T1000 (cell line): ENCODE measurements at regions not wholly inside any gene's neighbourhood (a gene's known extent, or its start where the extent isn't known, plus 50 kb on each side); places are given as distances from the start of the nearest gene placed in this dataset.
"Not testable (repeated sequence)": the region's sequence is repeated elsewhere in the genome, so short reads cannot be mapped to it uniquely, and the experiment has no call there.

ENCODE experiments used
- DNase-seq: peaks from one replicate; lab custom pipeline; 2025; ENCODE audit warnings: mixed read lengths; lab: John Stamatoyannopoulos, UW

DNA sequence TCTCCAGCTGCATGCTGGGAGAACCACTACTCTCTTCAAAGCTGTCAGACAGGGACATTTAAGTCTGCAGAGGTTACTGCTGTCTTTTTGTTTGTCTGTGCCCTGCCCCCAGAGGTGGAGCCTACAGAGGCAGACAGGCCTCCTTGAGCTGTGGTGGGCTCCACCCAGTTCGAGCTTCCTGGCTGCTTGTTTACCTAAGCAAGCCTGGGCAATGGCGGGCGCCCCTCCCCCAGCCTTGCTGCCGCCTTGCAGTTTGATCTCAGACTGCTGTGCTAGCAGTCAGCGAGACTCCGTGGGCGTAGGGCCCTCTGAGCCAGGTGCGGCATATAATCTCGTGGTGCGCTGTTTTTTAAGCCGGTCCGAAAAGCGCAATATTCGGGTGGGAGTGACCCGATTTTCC, 215.0 kb downstream of the STIM2 start:
- not testable (repeated sequence) for DNase-seq

DNA sequence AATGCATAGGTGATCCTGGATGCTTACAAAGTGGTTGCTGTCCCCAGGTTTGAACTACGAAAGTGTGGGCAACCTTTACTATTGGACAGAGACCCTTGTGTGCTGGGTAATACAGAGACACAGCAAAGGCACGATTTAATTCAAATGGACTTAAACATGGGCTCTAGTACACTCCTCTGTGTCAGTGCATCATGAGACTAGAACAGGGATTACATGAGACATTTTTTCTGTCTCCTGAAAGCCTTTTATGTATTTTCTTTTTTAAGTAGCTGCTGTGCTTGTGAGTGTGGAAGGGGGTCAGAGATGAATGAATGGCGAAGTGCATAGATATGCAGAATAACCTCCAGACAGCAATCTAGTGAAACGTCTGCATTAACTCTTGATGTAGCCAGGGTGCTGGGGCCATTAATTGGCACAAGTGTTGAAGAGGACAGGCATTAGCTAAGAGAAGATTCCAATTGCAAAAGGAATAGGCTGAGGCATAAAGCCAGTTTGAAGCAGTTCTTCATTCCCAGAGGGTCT, 218.4 kb downstream of the STIM2 start:
- no peak for DNase-seq

DNA sequence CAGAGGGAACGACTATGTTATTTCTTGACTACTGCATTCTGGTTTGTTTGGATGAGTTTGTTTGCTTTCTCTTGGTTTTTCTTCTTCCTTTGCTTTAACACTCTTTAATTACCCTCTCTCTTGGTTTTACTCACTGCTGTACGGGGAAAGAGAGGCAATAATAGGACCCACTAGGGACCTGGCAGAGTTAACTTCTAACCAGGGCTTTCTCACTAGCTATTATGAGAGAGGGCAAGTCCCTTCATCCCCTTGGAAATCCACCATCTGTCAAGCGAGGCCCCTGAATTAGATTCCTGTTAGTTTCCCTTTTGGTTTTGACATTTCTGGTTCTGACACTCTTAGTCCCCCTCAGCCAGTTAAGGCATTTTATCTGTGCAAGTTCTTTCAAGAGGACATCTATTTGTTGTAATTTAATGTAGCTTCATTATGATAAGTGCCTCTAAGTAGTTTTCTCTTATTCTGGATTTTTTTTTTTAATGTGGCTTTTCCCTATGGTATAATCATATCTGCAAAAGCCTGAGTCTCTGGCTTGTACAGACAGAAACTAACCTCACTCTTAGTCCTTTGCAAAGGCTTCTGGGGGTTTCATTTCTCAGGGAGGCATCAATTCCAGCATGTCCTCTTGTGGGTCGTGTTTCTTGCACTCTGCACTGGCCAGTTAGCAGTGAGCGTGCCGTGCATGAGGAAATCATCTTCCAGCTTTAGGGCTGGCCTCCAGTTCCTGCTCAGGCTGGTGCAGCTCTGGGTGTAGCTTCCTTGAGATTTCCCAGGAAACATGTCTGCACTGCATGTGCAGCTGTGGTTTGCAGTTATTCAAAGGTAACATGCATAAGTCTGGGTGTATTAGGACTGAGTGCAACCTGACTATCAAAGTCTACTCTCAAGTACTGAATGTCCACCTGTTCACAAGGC, 221.3 kb downstream of the STIM2 start:
- no peak for DNase-seq

DNA sequence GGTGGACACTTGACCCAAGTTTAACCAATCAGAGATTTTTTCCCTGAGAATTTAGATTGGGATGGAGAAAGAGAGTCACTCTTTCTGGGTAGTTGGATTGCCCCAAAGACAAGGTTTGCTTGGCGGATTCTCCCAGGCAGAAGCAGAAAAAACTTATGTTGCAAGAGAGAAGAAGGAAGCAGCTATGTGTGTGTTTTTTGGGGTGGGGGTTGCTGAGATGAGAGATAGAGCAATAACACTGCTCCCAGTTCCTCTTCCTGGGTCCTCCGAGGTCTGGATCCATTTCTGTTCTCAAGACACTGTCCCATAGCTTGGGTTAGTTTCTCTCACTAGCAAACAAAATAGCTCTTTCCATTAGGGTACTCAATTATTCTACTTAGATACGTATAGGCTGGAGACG, 222.1 kb downstream of the STIM2 start:
- DNase-seq = no peak

DNA sequence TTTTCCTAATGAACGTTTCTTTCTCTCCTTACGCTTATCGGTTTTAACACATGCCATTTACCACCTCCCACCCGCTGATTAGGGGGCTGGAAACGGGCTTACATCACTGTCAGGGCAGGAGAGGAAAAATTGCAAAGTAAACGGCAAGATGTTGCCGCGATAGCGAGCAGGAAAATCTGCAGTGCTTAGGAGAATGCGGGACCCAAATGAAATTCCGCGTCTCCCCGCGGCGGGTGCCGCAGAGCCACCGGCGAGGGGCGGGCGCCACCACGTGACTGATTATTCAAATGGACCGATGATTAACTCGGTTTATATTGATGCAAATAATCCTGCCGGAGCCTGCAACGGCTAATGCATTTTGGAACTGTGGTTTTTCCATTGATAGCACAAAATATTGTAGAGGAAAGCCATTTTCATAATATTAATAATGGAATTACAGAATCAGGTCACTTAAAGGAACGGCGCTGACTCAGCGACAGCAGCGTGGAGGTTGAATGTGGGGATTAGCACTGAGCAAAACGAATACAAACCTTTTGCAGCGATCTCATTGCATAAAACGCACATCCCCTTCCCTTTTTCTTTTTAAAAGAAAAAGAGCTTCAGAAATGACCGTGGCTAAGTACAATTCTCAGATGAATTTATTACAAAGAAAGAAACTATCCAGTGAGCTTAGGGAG, 224.2 kb downstream of the STIM2 start:
- no peak for DNase-seq

DNA sequence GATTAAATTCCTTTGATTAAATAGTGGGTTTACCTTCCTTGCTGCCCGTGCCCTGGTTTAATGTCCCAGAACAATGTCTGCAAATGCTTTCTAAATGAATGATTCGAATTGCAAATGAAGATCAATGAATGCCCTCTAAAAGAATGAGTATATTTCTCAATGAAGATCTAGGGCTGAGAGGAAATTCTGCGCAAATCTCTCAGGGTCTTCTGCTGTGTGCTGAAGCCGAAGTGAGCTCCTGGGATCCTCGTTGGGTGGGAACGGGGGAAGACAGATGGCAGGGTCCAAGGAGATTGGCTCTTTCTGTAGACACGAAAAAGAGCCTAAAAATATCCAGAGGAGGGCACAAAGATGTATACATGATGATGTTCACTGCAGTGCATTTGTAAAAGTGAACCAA, 224.8 kb downstream of the STIM2 start:
- DNase-seq = no peak

DNA sequence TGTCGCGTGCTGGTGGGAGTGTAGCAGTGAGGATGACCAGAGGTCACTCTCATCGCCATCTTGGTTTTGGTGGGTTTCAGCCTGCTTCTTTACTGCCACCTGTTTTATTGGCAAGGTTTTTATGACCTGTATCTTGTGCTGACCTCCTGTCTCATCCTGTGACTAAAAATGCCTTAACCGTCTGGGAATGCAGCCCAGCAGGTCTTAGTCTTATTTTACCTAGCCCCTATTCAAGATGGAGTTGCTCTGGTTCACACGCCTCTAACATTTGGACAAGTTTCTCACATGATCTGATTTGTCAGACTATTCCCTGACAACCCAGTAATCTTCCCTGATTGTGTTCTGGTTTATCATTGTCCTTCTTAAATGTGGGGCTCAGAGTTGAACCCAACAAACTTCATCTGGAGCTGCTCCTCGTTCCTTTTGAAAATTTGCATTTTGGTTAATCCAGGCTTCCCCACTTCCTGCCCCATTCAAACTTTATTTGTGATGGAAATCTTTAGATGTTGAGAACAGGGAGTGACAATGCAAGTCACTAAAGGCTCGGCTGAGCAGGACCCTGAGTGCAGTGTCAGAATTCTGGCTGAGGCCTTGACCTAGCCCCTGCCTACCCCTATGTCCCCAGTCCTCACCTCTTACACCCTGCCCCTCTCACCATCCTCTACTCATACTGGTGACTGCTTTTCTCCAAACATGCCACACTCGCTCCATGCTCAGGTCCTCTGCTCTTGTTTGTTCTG, 226.8 kb downstream of the STIM2 start:
- DNase-seq = no peak

DNA sequence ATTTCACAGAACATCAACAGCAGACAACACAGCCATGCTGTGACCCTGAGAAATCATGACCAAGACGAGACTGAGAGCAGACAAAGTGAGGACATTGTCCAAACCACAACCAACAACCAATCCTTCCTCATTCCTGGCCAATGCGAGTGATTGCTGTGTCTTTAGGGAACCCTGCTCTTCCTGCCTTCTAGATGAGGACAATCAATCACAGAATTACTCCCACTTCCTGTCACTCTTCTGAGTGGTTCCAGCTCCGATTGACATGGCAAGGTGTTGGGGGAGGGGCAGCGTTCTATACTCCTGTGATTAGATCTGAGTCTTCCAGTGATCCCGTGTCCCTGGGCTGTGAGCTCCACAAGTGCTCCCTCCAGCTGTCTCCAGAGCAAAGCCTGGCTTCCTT, 227.8 kb downstream of the STIM2 start:
- DNase-seq = no peak

DNA sequence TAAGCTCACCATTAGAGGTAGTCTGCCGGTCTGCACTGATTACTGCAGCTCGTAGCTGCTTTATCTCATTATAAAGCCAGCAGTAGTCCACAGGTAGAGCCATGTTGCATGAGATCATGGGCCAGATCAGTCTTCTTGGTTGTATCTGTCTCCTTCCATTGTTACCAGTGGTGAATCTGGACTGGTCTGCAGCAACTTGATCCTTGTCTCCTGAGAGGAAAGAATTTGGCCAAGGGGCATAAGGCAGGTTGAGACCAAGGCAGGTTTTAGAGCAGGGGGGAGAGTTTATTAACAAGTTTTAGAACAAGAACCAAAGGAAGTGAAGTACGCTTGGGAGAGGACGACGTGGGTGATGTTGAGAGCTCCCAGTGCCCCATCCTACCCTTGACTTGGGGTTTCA, 228.5 kb downstream of the STIM2 start:
- DNase-seq = no peak

DNA sequence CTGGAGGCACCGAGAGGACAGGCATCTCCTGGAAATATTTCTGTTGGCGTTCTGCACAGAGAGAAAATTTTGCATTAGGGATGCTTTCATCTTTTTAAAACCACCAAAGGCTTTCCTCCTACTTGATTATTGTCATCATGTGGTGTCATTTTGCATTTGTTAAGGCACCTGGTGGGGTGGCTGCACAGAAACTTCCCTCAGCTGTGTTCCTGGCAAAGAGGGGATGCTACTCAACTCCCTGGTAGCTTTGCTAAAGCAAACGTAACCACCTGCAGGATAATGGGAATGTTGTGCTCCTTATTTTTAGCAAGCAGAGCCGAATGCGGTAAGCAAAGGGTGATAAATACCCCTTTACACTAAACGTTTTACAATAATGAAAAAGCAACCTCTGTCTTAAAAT, 229.8 kb downstream of the STIM2 start:
- DNase-seq = no peak

DNA sequence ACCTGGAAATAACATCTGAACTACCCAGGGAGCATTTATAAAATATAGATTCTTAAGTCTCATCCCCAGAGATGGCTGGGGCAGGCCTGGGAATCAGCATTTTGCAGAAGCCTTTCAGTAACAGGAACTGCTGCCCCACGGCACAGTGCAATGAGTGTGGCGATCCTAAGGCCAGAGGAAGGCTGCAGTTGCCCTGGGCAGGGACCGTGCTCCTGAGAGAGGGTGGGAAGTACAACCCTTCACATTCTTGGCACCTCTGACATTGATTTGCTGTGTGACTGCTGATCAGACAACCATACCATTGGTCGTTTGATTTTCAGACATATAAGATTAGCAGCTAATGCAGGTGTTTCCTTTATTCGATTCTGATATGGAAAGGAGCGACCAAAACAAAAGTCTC, 233.6 kb downstream of the STIM2 start:
- no peak for DNase-seq

DNA sequence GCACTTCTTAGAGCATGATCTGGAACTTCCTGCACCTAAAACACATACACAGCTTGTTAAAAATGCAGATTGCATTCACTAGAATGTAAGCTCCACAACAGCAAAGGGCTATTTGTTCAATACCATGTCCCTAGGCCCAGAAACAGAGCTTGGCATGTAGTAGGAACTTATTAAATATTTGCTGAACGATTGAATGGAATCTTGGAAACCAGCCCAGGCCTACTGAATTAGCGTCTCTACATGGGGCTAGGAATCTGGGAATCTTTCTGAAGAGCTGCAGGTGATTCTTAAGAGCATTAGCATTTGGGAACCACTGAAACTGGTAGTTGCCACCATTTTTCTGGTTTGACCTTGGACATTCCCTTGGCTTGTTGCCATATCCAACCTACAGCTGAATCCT, 234.1 kb downstream of the STIM2 start:
- DNase-seq = no peak

DNA sequence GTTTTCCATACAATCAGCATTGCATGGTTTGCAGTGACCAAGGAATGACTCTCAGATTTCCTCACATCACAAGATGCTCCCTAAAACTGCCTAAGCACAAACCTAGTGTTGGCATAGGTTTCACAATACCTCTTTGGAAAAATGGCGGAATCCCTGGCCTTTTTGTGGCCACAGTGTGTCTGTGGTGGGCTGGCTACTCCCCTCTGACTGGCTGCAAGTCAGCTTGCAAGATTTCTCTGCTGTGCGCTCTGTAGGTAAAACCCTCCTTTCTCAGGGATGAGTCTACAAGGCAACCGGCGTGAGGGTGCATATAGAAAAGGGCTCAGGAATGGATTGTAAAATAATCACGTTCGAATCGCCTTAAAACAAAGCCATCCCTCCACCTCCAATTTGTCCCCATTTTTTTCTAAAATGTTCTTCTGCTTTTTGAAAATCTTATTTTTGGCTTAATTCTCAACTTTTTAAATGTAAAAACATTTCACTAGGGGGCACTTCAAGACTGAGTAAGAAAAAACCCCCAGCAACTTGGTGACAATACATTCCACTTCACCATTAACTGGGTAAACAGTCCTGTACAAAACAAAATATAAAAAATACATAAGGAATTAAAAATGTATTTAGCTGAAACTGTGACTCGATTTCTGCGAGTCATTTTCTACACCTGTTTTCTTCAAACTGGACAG, 235.6 kb downstream of the STIM2 start:
- no peak for DNase-seq

DNA sequence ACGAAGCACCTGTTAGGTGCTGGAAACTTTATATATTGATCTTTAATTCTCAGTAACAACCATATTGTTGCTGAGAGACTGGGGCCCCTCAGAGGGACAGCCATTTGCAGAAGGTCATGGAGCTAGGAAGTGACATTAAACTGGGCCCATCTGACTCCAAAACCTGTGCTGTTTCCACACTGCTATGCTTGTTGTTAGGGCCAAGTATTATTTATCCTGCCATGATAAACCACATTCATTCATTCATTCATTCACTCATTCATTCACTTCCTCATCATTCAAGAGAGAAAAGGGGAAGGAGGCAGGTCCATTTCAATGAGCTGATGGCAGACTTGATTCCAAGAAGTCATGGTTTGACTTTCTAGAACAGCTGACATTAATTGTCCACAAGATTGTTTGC, 237.4 kb downstream of the STIM2 start:
- DNase-seq = no peak

DNA sequence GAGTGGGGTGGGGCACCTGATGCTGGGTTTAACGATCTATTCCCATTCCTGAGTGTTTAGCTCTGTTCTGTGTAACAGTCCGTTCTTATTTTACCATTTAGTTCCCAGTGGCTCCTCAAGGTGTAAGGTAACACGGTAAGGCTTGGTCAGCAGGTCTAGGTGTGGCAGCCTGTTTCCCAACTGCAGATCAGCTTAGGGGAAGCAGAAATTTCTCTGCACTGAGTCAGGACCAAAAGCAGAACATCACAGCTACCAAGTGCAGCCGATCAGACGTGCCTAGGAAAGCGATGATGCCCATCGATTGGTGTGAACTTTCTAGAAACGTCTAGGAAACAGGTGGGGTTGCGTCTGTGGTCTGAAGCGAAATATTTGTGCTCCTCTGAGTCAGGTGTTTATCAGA, 240.1 kb downstream of the STIM2 start:
- no peak for DNase-seq

DNA sequence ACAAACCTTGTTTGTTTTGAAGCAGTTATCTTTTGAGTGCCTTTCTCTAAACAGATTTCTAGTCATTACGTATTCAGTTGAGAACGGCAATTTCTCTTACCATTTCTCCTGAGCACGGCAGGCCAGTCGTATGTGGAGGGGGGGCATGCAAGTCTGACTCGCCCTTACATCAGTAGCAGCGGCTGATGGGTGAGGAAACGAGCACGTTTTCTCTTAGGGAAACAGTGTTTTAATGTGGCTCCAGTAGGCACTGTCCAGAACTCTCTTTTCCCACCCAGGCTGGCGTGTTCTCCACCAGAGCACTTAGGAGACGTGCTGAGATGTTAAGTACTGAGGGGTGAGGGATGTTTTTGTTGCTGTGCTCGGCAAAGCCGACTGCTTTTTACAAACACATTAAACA, 240.5 kb downstream of the STIM2 start:
- DNase-seq = no peak

DNA sequence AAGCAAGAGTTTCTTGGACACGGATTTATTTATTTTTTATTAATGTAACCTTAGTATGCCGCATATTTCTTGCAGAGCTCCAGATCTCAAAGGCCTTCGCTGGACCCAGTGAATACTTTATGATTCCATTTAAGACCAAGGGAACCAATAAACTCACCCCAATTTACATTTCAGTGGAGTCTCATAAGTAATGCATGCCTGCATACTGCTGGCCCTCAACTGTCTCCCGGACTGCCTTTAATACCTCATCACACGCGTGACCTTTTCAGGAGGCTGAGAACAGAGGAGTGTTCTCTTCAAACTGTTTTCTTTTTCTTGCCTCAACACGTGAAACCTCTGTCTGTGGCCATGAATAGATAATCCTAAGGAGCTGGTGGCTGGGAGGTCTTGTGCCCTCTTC, 240.9 kb downstream of the STIM2 start:
- DNase-seq = no peak

DNA sequence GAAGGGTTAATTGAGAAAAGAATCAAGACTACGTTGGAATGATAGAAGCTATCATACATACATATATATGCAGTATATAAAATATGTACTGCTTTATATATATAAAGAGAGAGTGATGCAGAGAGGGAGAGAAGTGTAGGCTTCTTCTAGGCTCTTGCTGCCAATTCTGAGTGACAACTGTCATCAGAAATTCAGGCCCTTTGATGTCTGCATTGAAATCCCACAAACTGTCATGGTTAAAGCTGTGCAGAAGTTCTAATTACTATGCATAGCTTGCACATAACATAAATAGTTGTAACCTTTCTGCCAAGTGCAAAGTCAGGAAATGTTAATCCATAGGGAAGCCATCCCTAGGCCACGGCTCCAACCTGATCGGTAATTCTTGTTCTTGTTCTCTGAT, 251.0 kb downstream of the STIM2 start:
- DNase-seq = no peak

DNA sequence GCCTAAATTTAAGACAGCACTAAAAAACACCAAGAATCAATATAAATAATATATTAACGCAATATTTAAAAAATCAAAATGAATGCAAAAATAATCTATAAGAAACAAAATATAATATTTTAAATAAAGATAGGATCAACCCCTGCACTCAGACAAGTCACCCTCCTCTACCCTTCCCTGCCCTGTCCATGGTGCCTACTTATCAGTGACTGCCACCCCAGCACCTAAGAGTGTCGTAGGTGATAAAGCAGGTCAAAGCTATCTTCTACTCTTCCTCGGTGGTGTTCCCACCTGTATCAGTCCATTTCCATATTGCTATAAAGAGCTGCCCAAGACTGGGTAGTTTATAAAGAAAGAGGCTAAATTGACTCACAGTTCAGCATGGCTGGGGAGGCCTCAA, 251.9 kb downstream of the STIM2 start:
- no peak for DNase-seq

DNA sequence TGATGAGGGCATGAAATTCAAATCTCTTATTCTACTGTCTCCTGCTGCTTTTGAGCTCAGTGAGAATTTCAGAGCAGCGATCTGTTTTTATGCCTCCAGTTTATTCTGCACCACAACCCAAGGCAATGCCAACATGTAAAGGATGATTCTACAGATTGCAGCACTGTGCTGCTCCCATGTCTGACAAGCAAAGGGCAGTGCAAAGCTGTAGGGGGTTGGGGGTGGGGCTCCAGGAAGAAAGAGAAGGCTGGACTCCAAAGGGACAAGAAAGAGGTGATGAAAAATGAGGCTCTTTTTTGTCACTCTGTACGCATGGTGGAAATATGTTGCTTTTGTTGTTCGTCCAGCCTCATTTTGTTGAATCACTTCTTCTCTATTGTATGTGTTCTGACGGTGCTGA, 254.6 kb downstream of the STIM2 start:
- no peak for DNase-seq

DNA sequence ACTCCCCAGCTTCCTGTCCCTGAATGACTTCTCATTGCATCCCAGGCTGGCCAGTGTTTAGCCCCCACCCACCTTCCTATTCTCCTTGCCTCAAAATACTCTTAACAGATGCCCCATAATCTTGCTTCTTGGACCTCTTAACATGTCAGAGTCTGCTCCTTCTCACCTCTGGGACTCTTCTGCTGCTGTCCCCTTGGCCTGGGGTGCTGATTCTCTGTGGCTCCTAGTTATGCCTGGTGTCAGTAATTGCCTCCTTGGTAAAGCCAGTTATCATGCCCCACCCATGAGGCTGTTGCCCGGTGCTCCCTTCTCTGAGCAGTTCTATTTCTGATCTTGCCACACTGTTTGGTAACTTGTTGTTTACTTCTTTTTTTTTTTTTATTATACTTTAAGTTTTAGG, 256.8 kb downstream of the STIM2 start:
- DNase-seq = no peak

DNA sequence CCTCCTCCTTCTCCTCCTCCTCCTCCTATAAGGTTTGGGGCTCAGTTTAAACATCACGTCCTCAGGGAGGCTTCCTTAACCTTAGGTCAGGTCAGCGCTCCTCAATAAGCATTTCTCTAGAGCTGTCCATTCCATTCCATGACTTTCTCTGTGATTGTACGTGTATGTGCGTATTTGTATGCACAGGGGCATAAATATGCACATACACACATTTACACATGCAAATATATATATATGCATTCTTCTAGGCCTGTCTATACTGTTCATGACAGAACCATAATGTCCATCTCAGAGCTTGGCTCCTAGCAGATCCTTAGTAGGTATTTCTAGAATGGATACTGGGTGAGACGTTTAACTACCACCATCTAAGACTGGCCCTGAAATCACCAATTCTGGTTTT, 258.6 kb downstream of the STIM2 start:
- DNase-seq = no peak
